HL-60 (cell line): ENCODE measurements at regions not wholly inside any gene's neighbourhood (a gene's known extent, or its start where the extent isn't known, plus 50 kb on each side); places are given as distances from the start of the nearest gene placed in this dataset.

Experiments
- CTCF ChIP-seq: IDR thresholded peaks from one replicate; pipeline ENCODE4 v1.5.1; 2011; ENCODE audit warnings: low read length, control low read depth, inconsistent platforms; ENCODE audit not compliant: insufficient read depth
- GABPA ChIP-seq: IDR thresholded peaks from 2 replicates; pipeline ENCODE4 v1.6.1; 2012; ENCODE audit warnings: low read depth
- POLR2AphosphoS5 ChIP-seq: IDR thresholded peaks from 2 replicates; pipeline ENCODE4 v1.6.1; 2012; ENCODE audit warnings: low read depth
- REST ChIP-seq: IDR thresholded peaks from 2 replicates; pipeline ENCODE4 v1.6.1; 2012; ENCODE audit warnings: low read depth; ENCODE audit not compliant: insufficient replicate concordance
- SPI1 ChIP-seq: IDR thresholded peaks from 2 replicates; pipeline ENCODE4 v1.6.1; 2012; ENCODE audit warnings: low read depth, mild to moderate bottlenecking, borderline replicate concordance

- no peak for TF ChIP-seq POLR2AphosphoS5
- no peak for TF ChIP-seq CTCF
- no peak for TF ChIP-seq REST
- no peak for TF ChIP-seq GABPA
- no peak for TF ChIP-seq SPI1
Observed at GRCh38 chr18:78507217-78507616, 472.4 kb upstream of the SALL3 start.
